ENCODE measurements at regions not wholly inside any gene's neighbourhood (a gene's known extent, or its start where the extent isn't known, plus 50 kb on each side); places are given as distances from the start of the nearest gene placed in this dataset.

DNA sequence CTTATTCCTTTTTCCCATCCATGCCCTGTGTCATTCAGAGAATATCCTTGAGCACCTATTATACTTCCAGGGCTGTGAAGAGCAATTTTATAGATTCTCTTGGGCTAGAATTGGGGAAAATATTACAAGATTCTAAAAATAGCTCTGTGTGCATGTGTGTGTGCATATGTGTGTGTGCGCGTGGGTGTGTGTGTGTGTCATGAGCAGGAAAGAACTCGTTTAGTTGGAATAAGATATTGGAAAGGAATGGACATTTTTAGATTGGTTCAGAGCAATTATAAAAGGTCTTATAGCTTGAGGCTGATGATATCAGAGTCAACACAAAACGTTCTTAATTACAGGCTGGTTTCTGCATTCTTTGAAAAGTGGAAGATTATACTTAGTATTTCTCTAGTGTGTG lies 212.1 kb upstream of the COPS8 start:
- TF ChIP-seq EP300 (IDR thresholded peaks at IDR 0.05; ENCODE audit: borderline replicate concordance) (no peak), CEBPB (IDR thresholded peaks at IDR 0.05) (no peak), YY1 (IDR thresholded peaks at IDR 0.05; ENCODE audit: low read depth) (no peak), TEAD4 (IDR thresholded peaks at IDR 0.05) (no peak), CREB1 (IDR thresholded peaks at IDR 0.05; ENCODE audit: low read depth) (no peak), ZBTB7A (IDR thresholded peaks at IDR 0.05; ENCODE audit: low read depth) (no peak), FOXM1 (IDR thresholded peaks at IDR 0.05; ENCODE audit: borderline replicate concordance, low read depth) (no peak), TAF1 (IDR thresholded peaks at IDR 0.05; ENCODE audit: low read depth) (no peak), TCF12 (IDR thresholded peaks at IDR 0.05; ENCODE audit: low read depth) (no peak), RAD21 (IDR thresholded peaks at IDR 0.05; ENCODE audit: low read depth) (no peak), EGR1 (IDR thresholded peaks at IDR 0.05) (no peak)
- TF ChIP-seq, protein P1, sequence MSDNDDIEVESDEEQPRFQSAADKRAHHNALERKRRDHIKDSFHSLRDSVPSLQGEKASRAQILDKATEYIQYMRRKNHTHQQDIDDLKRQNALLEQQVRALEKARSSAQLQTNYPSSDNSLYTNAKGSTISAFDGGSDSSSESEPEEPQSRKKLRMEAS (IDR thresholded peaks at IDR 0.05): no peak
- TF ChIP-seq, protein P2, sequence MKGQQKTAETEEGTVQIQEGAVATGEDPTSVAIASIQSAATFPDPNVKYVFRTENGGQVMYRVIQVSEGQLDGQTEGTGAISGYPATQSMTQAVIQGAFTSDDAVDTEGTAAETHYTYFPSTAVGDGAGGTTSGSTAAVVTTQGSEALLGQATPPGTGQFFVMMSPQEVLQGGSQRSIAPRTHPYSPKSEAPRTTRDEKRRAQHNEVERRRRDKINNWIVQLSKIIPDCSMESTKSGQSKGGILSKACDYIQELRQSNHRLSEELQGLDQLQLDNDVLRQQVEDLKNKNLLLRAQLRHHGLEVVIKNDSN (IDR thresholded peaks at IDR 0.05): no peak
- TF ChIP-seq, protein P3, sequence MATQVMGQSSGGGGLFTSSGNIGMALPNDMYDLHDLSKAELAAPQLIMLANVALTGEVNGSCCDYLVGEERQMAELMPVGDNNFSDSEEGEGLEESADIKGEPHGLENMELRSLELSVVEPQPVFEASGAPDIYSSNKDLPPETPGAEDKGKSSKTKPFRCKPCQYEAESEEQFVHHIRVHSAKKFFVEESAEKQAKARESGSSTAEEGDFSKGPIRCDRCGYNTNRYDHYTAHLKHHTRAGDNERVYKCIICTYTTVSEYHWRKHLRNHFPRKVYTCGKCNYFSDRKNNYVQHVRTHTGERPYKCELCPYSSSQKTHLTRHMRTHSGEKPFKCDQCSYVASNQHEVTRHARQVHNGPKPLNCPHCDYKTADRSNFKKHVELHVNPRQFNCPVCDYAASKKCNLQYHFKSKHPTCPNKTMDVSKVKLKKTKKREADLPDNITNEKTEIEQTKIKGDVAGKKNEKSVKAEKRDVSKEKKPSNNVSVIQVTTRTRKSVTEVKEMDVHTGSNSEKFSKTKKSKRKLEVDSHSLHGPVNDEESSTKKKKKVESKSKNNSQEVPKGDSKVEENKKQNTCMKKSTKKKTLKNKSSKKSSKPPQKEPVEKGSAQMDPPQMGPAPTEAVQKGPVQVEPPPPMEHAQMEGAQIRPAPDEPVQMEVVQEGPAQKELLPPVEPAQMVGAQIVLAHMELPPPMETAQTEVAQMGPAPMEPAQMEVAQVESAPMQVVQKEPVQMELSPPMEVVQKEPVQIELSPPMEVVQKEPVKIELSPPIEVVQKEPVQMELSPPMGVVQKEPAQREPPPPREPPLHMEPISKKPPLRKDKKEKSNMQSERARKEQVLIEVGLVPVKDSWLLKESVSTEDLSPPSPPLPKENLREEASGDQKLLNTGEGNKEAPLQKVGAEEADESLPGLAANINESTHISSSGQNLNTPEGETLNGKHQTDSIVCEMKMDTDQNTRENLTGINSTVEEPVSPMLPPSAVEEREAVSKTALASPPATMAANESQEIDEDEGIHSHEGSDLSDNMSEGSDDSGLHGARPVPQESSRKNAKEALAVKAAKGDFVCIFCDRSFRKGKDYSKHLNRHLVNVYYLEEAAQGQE (IDR thresholded peaks at IDR 0.05; ENCODE audit: low read depth): no peak

Data from Ishikawa (cell line).